Endothelial cell of umbilical vein (primary cell): ENCODE measurements at regions not wholly inside any gene's neighbourhood (a gene's known extent, or its start where the extent isn't known, plus 50 kb on each side); places are given as distances from the start of the nearest gene placed in this dataset.

Experiments
- BruUV-seq: library from RNA; stranded (reverse); fragments of 400-500 nt; replicated peaks from 2 replicates; lab custom pipeline; 2021; lab: Mats Ljungman, UMichigan
- CTCF ChIA-PET: fragments of 300-600, 350-600 bp; sonication (Branson Sonifier 250); formaldehyde crosslinking; loops from one replicate; lab custom pipeline; 2021; ENCODE audit warnings: antibody characterized with exemption, inconsistent platforms; lab: Charles Lee
- POLR2A ChIA-PET: fragments of 300-600, 350-600 bp; sonication (Branson Sonifier 250); formaldehyde crosslinking; loops from one replicate; lab custom pipeline; 2021; ENCODE audit warnings: antibody characterized with exemption, inconsistent platforms; lab: Charles Lee
- DNase-seq: peaks from one replicate; pipeline ENCODE4 v3.0.0-alpha.2; 2011; ENCODE audit warnings: low read depth, low spot score
- FAIRE-seq: peaks from 2 replicates; lab custom pipeline; 2011; peaks lifted over from hg19 to GRCh38; lab: Jason Lieb, UNC
- H2AFZ ChIP-seq: 2 replicates; pipeline ENCODE4 v1.6.0; 2012; ENCODE audit warnings: low read depth, low read length, control low read depth, inconsistent platforms
- H3K27ac ChIP-seq: 2 replicates; pipeline ENCODE4 v1.5.1; 2011; ENCODE audit warnings: low read depth, mild to moderate bottlenecking, control low read depth, low read length, moderate library complexity; ENCODE audit not compliant: insufficient read depth
- H3K27me3 ChIP-seq, 2 experiments: 2 replicates each; pipeline versions ENCODE4 v1.6.0 to v1.6.1; 2011; ENCODE audit warnings: low read length in 2 of 2, mixed read lengths in 1 of 2; ENCODE audit not compliant: control insufficient read depth in 2 of 2, insufficient read depth in 2 of 2
- H3K36me3 ChIP-seq, 2 experiments: 2 replicates in 1 of 2; 3 replicates in 1 of 2; pipeline ENCODE4 v1.5.1; 2011; ENCODE audit warnings: low read length in 2 of 2, mild to moderate bottlenecking in 1 of 2, moderate library complexity in 1 of 2; ENCODE audit not compliant: control insufficient read depth in 2 of 2, insufficient read depth in 2 of 2; ENCODE audit errors: extremely low read depth in 1 of 2
- H3K4me1 ChIP-seq: 3 replicates; pipeline ENCODE4 v1.5.1; 2011; ENCODE audit warnings: mild to moderate bottlenecking, low read length; ENCODE audit not compliant: control insufficient read depth, insufficient read depth; ENCODE audit errors: extremely low read depth
- H3K4me2 ChIP-seq: 2 replicates; pipeline ENCODE4 v1.6.1; 2011; ENCODE audit warnings: low read length, control low read depth, mixed read lengths; ENCODE audit not compliant: insufficient read depth
- H3K4me3 ChIP-seq, 3 experiments: fragments of 200-600 bp in 1 of 3; sonication (generic), shearing (Covaris generic) in 1 of 3; replicated peaks in 1 of 3; 2 replicates each; pipeline ENCODE4 v1.5.1; 2011 to 2016; ENCODE audit warnings: control low read depth in 3 of 3, low read length in 3 of 3, mild to moderate bottlenecking in 2 of 3, inconsistent platforms in 1 of 3, low read depth in 1 of 3, moderate library complexity in 1 of 3; ENCODE audit not compliant: insufficient read depth in 1 of 3
- H3K79me2 ChIP-seq: 2 replicates; pipeline ENCODE4 v1.6.0; 2012; ENCODE audit warnings: low read length, inconsistent platforms; ENCODE audit not compliant: control insufficient read depth, insufficient read depth
- H3K9ac ChIP-seq: replicated peaks from 2 replicates; pipeline ENCODE3; 2011; ENCODE audit warnings: low read length, control low read depth; ENCODE audit not compliant: insufficient read depth; ENCODE audit errors: extremely low read depth
- H3K9me1 ChIP-seq: replicated peaks from 3 replicates; pipeline ENCODE4 v1.6.0; 2011; ENCODE audit warnings: mild to moderate bottlenecking, low read length; ENCODE audit not compliant: control insufficient read depth, insufficient read depth; ENCODE audit errors: extremely low read depth
- H3K9me3 ChIP-seq: replicated peaks from 2 replicates; pipeline ENCODE4 v1.5.1; 2012; ENCODE audit warnings: low read length, inconsistent platforms; ENCODE audit not compliant: control insufficient read depth, insufficient read depth
- H4K20me1 ChIP-seq: replicated peaks from 2 replicates; pipeline ENCODE3; 2011; ENCODE audit warnings: mild to moderate bottlenecking, low read length; ENCODE audit not compliant: control insufficient read depth, insufficient read depth; ENCODE audit errors: extremely low read depth
- CTCF ChIP-seq, 2 donors: IDR thresholded peaks; 1 replicate in 1 of 2; 2 replicates in 1 of 2; pipeline ENCODE4 v1.5.1; 2011; ENCODE audit warnings: low read length in 2 of 2, mild to moderate bottlenecking in 2 of 2, moderate library complexity in 2 of 2, control low read depth in 1 of 2, inconsistent platforms in 1 of 2, low read depth in 1 of 2; ENCODE audit not compliant: insufficient read depth in 1 of 2; ENCODE audit errors: extremely low read depth in 1 of 2
- EZH2 ChIP-seq: IDR thresholded peaks from 2 replicates; pipeline ENCODE4 v1.6.1; 2012; ENCODE audit warnings: borderline replicate concordance, low read depth, mild to moderate bottlenecking, moderate library complexity, low read length, inconsistent platforms; ENCODE audit not compliant: severe bottlenecking
- FOS ChIP-seq: IDR thresholded peaks from 2 replicates; pipeline ENCODE4 v1.6.1; 2011; ENCODE audit warnings: mild to moderate bottlenecking, low read length, moderate library complexity, borderline replicate concordance; ENCODE audit not compliant: insufficient read depth
- GATA2 ChIP-seq: IDR thresholded peaks from 2 replicates; pipeline ENCODE4 v1.7.0; 2011; ENCODE audit warnings: low read depth, mild to moderate bottlenecking, moderate library complexity, mixed read lengths, low read length; ENCODE audit not compliant: insufficient read length, insufficient read depth
- JUN ChIP-seq: IDR thresholded peaks from 2 replicates; pipeline ENCODE4 v1.6.1; 2011; ENCODE audit warnings: borderline replicate concordance, low read depth; ENCODE audit not compliant: insufficient read length, insufficient read depth
- MYC ChIP-seq: IDR thresholded peaks from one replicate; pipeline ENCODE4 v1.6.1; 2011; ENCODE audit warnings: mild to moderate bottlenecking, low read depth, low read length
- POLR2A ChIP-seq: IDR thresholded peaks from 2 replicates; pipeline ENCODE4 v1.6.1; 2012; ENCODE audit warnings: low read depth, mild to moderate bottlenecking, control low read depth, low read length
- POLR2AphosphoS5 ChIP-seq: IDR thresholded peaks from 2 replicates; pipeline ENCODE4 v1.6.1; 2012; ENCODE audit warnings: low read depth, mild to moderate bottlenecking, control low read depth, low read length, moderate library complexity; ENCODE audit not compliant: insufficient read depth
- dilution Hi-C: fragments of 300-500 bp; cut with MboI; formaldehyde crosslinking; loops from one replicate; pipeline ENCODE4 v1.15.0; 2019; ENCODE audit warnings: low sequenced_read_pairs; ENCODE audit not compliant: extremely low pct_ligation_motif_present
- intact Hi-C: fragments of 100-400 bp; cut with micrococcal nuclease; formaldehyde crosslinking; loops from one replicate; pipeline ENCODE4 v1.10.0; 2022
- TF ChIP-seq, protein P1 (sequence below): IDR thresholded peaks from 2 replicates; pipeline ENCODE4 v1.6.1; 2011; ENCODE audit not compliant: insufficient read depth, insufficient read length

GRCh38 chr18:55862693-55863390, 274.9 kb upstream of the TCF4 start:
- BruUV-seq: no TSS peak
- no peak overlapping the region for H3K27ac ChIP-seq
- no peaks in the 10 kb centered on the region for H3K9me1 ChIP-seq
- TF ChIP-seq JUN: no peak
- TF ChIP-seq, protein P1, sequence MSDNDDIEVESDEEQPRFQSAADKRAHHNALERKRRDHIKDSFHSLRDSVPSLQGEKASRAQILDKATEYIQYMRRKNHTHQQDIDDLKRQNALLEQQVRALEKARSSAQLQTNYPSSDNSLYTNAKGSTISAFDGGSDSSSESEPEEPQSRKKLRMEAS: no peak
- no peak for TF ChIP-seq EZH2
- no peak for TF ChIP-seq GATA2
- no peak for TF ChIP-seq POLR2AphosphoS5
- no peak for TF ChIP-seq FOS
- TF ChIP-seq MYC: no peak
- TF ChIP-seq CTCF (IDR thresholded peaks at IDR 0.05; ENCODE audit: extremely low read depth in 1 of 2, insufficient read depth in 1 of 2, low read depth in 1 of 2, low read length in 2 of 2): no peak
- no peak for TF ChIP-seq POLR2A
- no peaks in the 10 kb centered on the region for H3K4me1 ChIP-seq
- no peaks in the 10 kb centered on the region for H3K27me3 ChIP-seq
- POLR2A ChIA-PET: no interaction called here
- no peak overlapping the region for H2AFZ ChIP-seq
- no peaks in the 10 kb centered on the region for H3K9me3 ChIP-seq
- no peak overlapping the region for H3K4me3 ChIP-seq
- CTCF ChIA-PET: interaction anchor here (0.7 to 1.0 kb wide), 2 partner anchors 12 to 519 kb away, joined by 4 read pairs; no protein-coding TSS in a partner anchor
- H3K9ac ChIP-seq: no peak overlapping the region
- DNase-seq: no peak
- dilution Hi-C loops: no loop called here
- no peaks in the 10 kb centered on the region for H3K79me2 ChIP-seq
- no peaks in the 10 kb centered on the region for H4K20me1 ChIP-seq
- no peaks in the 10 kb centered on the region for H3K36me3 ChIP-seq
- FAIRE-seq: no peak
- intact Hi-C loops: loop anchor here (10.0 kb wide), 4 partner anchors 122 to 712 kb away; no protein-coding TSS in a partner anchor
- H3K4me2 ChIP-seq: no peak overlapping the region
